AG04450 (cell line): ENCODE measurements at regions not wholly inside any gene's neighbourhood (a gene's known extent, or its start where the extent isn't known, plus 50 kb on each side); places are given as distances from the start of the nearest gene placed in this dataset.

Experiments
- CTCF ChIA-PET: fragments of 300-600, 350-600 bp; formaldehyde crosslinking; extraction: SDS; loops from one replicate; lab custom pipeline; 2022; ENCODE audit warnings: antibody characterized with exemption, inconsistent platforms; lab: Charles Lee
- POLR2A ChIA-PET: fragments of 350-600 bp; formaldehyde crosslinking; extraction: SDS; loops from one replicate; lab custom pipeline; 2021; ENCODE audit warnings: antibody characterized with exemption, inconsistent platforms; lab: Yijun Ruan, JAX
- DNase-seq: peaks from one replicate; pipeline ENCODE4 v3.0.0-alpha.2; 2011; ENCODE audit warnings: low read depth, low spot score
- H3K27ac ChIP-seq: one replicate; pipeline ENCODE4 v1.5.1; 2012; ENCODE audit warnings: low read depth, low read length, control low read depth
- H3K27me3 ChIP-seq: one replicate; pipeline ENCODE4 v1.6.0; 2012; ENCODE audit warnings: low read length; ENCODE audit not compliant: control insufficient read depth, insufficient read depth
- H3K4me3 ChIP-seq: 2 replicates; pipeline ENCODE4 v1.5.1; 2011; ENCODE audit warnings: mild to moderate bottlenecking, low read depth, low read length, control low read depth
- H3K9me3 ChIP-seq: 2 replicates; pipeline ENCODE4 v1.5.1; 2012; ENCODE audit warnings: low read length; ENCODE audit not compliant: control insufficient read depth, insufficient read depth
- CTCF ChIP-seq: IDR thresholded peaks from 2 replicates; pipeline ENCODE4 v1.5.1; 2011; ENCODE audit warnings: low read depth, low read length, control low read depth, inconsistent platforms

DNA sequence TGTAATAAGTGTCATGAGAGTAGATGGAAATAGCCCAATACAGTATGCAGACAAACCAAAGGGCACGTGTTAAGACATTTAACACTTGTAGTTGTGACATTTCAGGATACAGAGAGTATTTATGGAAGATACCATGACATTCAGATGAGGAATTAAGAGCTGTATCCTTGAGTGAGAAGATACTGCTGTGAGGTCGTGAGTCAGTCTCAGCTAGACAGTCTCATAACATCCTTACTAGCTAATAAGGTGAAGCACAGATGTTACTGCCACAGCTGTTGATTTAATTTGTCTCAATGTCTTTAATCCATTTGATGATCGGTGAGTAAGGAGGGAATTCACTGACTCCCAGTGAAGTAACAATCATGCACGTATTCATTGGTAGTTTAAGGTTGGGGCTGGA is 288.0 kb upstream of the AKR1E2 start:
- no peak for DNase-seq
- Histone ChIP-seq H3K9me3 (peaks cover 9% of the 10 kb centered on the region; the same call in 1 of the 2 replicates), H3K27ac (no peak overlapping the region), H3K27me3 (no peaks in the 10 kb centered on the region), H3K4me3 (no peak overlapping the region)
- no peak for TF ChIP-seq CTCF
- CTCF ChIA-PET: interaction anchor here (0.6 kb wide), 1 partner anchor 26 kb away, joined by 4 read pairs; no protein-coding TSS in a partner anchor
- POLR2A ChIA-PET: no interaction called here

- no peak for TF ChIP-seq CTCF
- POLR2A ChIA-PET: no interaction called here
- Histone ChIP-seq H3K27ac (no peak overlapping the region), H3K27me3 (no peaks in the 10 kb centered on the region), H3K9me3 (peaks cover 9% of the 10 kb centered on the region; the same call in 1 of the 2 replicates), H3K4me3 (no peak overlapping the region)
- DNase-seq: no peak
- CTCF ChIA-PET: no interaction called here
Measured at GRCh38 chr10:4535521-4535920, 290.5 kb upstream of the AKR1E2 start.

GRCh38 chr10:4533621-4534020 is 292.4 kb upstream of the AKR1E2 start:
- POLR2A ChIA-PET: no interaction called here
- Histone ChIP-seq H3K9me3 (peaks cover 12% of the 10 kb centered on the region), H3K4me3 (no peak overlapping the region), H3K27me3 (no peaks in the 10 kb centered on the region), H3K27ac (no peak overlapping the region)
- CTCF ChIA-PET: no interaction called here
- no peak for TF ChIP-seq CTCF
- no peak for DNase-seq

GRCh38 chr10:4532976-4533375 is 293.0 kb upstream of the AKR1E2 start:
- ChIA-PET CTCF (no interaction called here), POLR2A (no interaction called here)
- no peak for DNase-seq
- no peak for TF ChIP-seq CTCF
- Histone ChIP-seq H3K4me3 (no peak overlapping the region), H3K9me3 (peaks cover 8% of the 10 kb centered on the region), H3K27ac (no peak overlapping the region), H3K27me3 (no peaks in the 10 kb centered on the region)

- Histone ChIP-seq H3K27me3 (no peaks in the 10 kb centered on the region), H3K4me3 (no peak overlapping the region), H3K9me3 (peaks cover 8% of the 10 kb centered on the region), H3K27ac (no peak overlapping the region)
- no peak for DNase-seq
- TF ChIP-seq CTCF: no peak
- ChIA-PET CTCF (no interaction called here), POLR2A (no interaction called here)
Measured at GRCh38 chr10:4532467-4532866, 293.5 kb upstream of the AKR1E2 start.
